H1 (cell line): ENCODE measurements at regions not wholly inside any gene's neighbourhood (a gene's known extent, or its start where the extent isn't known, plus 50 kb on each side); places are given as distances from the start of the nearest gene placed in this dataset.

ENCODE experiments used
- CTCF ChIA-PET: fragments of 300-600 bp; sonication (Branson Sonifier 250); formaldehyde crosslinking; loops from one replicate; lab custom pipeline; 2021; ENCODE audit not compliant: partially characterized antibody; lab: Charles Lee
- POLR2A ChIA-PET: fragments of 300-600 bp; sonication (Branson Sonifier 250); formaldehyde crosslinking; loops from one replicate; lab custom pipeline; 2021; ENCODE audit warnings: inconsistent platforms; ENCODE audit not compliant: partially characterized antibody; lab: Charles Lee
- DNase-seq, 2 experiments: peaks; one replicate each; pipeline versions ENCODE4 v3.0.0 to v3.0.0-alpha.2; 2010 to 2022; ENCODE audit warnings: low spot score in 2 of 2, low read depth in 1 of 2, mixed read lengths in 1 of 2
- FAIRE-seq: peaks from 2 replicates; lab custom pipeline; 2011; peaks lifted over from hg19 to GRCh38; lab: Jason Lieb, UNC
- H2AFZ ChIP-seq: 2 replicates; pipeline ENCODE4 v1.8.1; 2012; ENCODE audit warnings: low read length, inconsistent platforms
- H2AK5ac ChIP-seq: 2 replicates; pipeline ENCODE4 v1.6.1; 2013; ENCODE audit warnings: low read depth, low read length
- H2BK120ac ChIP-seq: replicated peaks from 2 replicates; pipeline ENCODE3; 2013; ENCODE audit warnings: low read depth, low read length, inconsistent platforms
- H2BK12ac ChIP-seq: 2 replicates; pipeline ENCODE4 v1.6.1; 2013; ENCODE audit warnings: low read depth, low read length
- H2BK15ac ChIP-seq: 2 replicates; pipeline ENCODE4 v1.6.1; 2013; ENCODE audit warnings: low read length
- H2BK20ac ChIP-seq: 2 replicates; pipeline ENCODE4 v1.6.1; 2013; ENCODE audit warnings: low read length
- H2BK5ac ChIP-seq: 2 replicates; pipeline ENCODE4 v1.6.1; 2013; ENCODE audit warnings: low read depth, low read length
- H3K14ac ChIP-seq: 2 replicates; pipeline ENCODE4 v1.6.1; 2013; ENCODE audit warnings: inconsistent platforms; ENCODE audit not compliant: insufficient read length
- H3K18ac ChIP-seq: 2 replicates; pipeline ENCODE4 v1.6.1; 2013; ENCODE audit warnings: low read length; ENCODE audit errors: extremely low read depth
- H3K23ac ChIP-seq: 2 replicates; pipeline ENCODE4 v1.6.1; 2013; ENCODE audit warnings: inconsistent platforms; ENCODE audit not compliant: insufficient read length
- H3K23me2 ChIP-seq: 2 replicates; pipeline ENCODE4 v1.6.1; 2013; ENCODE audit warnings: low read depth, low read length
- H3K27ac ChIP-seq: 2 replicates; pipeline ENCODE4 v1.6.1; 2011; ENCODE audit warnings: low read depth, low read length, inconsistent platforms
- H3K27me3 ChIP-seq, 4 experiments: replicated peaks in 1 of 4; 1 replicate in 1 of 4; 2 replicates in 3 of 4; pipeline versions ENCODE4 v1.6.1 to v1.8.1; 2011 to 2013; ENCODE audit warnings: low read length in 3 of 4, mild to moderate bottlenecking in 3 of 4, inconsistent platforms in 2 of 4, mixed read lengths in 2 of 4, moderate library complexity in 1 of 4; ENCODE audit not compliant: control insufficient read depth in 3 of 4, insufficient read depth in 3 of 4; ENCODE audit errors: extremely low read depth in 1 of 4
- H3K36me3 ChIP-seq, 4 experiments: 2 replicates each; pipeline versions ENCODE4 v1.6.1 to v1.8.1; 2011 to 2013; ENCODE audit warnings: mild to moderate bottlenecking in 4 of 4, low read length in 3 of 4, moderate library complexity in 2 of 4, control low read depth in 1 of 4, inconsistent platforms in 1 of 4; ENCODE audit not compliant: insufficient read depth in 4 of 4, control insufficient read depth in 2 of 4
- H3K4ac ChIP-seq: replicated peaks from 2 replicates; pipeline ENCODE3; 2013; ENCODE audit warnings: low read length, low read depth, mixed read lengths, inconsistent platforms; ENCODE audit not compliant: insufficient read length
- H3K4me1 ChIP-seq, 4 experiments: replicated peaks in 1 of 4; 1 replicate in 1 of 4; 2 replicates in 3 of 4; pipeline versions ENCODE4 v1.6.1 to v1.8.1; 2011 to 2013; ENCODE audit warnings: low read length in 3 of 4, inconsistent platforms in 2 of 4, mixed read lengths in 1 of 4; ENCODE audit not compliant: insufficient read depth in 4 of 4, control insufficient read depth in 3 of 4
- H3K4me2 ChIP-seq, 2 experiments: 2 replicates each; pipeline versions ENCODE4 v1.6.1 to v1.8.1; 2011 to 2013; ENCODE audit warnings: low read depth in 2 of 2, low read length in 2 of 2, control low read depth in 1 of 2, inconsistent platforms in 1 of 2, mild to moderate bottlenecking in 1 of 2; ENCODE audit not compliant: insufficient read depth in 1 of 2
- H3K4me3 ChIP-seq, 4 experiments: fragments of 200-600, 300-600 bp in 1 of 4; sonication (generic), shearing (Covaris generic), sonication (Bioruptor Twin) in 1 of 4; 2 replicates each; pipeline versions ENCODE4 v1.5.1 to v1.8.1; 2011 to 2016; ENCODE audit warnings: low read length in 4 of 4, low read depth in 3 of 4, control low read depth in 2 of 4, inconsistent platforms in 2 of 4, mild to moderate bottlenecking in 2 of 4, mixed read lengths in 1 of 4, moderate library complexity in 1 of 4; ENCODE audit not compliant: insufficient read depth in 2 of 4; ENCODE audit errors: extremely low read depth in 1 of 4
- H3K56ac ChIP-seq: replicated peaks from 2 replicates; pipeline ENCODE3; 2013; ENCODE audit warnings: low read depth, mild to moderate bottlenecking, mixed read lengths, low read length, inconsistent platforms; ENCODE audit not compliant: insufficient read length
- H3K79me1 ChIP-seq: 2 replicates; pipeline ENCODE4 v1.6.1; 2013; ENCODE audit warnings: low read depth, low read length, control low read depth
- H3K79me2 ChIP-seq, 2 experiments: 2 replicates each; pipeline versions ENCODE4 v1.6.1 to v1.8.1; 2012 to 2013; ENCODE audit warnings: low read length in 2 of 2, mild to moderate bottlenecking in 2 of 2, inconsistent platforms in 1 of 2; ENCODE audit not compliant: insufficient read depth in 2 of 2, control insufficient read depth in 1 of 2
- H3K9ac ChIP-seq, 4 experiments: replicated peaks in 1 of 4; 1 replicate in 1 of 4; 2 replicates in 3 of 4; pipeline versions ENCODE4 v1.6.1 to v1.8.1; 2011 to 2013; ENCODE audit warnings: low read depth in 3 of 4, low read length in 3 of 4, control low read depth in 2 of 4, mild to moderate bottlenecking in 2 of 4, moderate library complexity in 2 of 4, inconsistent platforms in 1 of 4; ENCODE audit errors: extremely low read depth in 1 of 4
- H3K9me3 ChIP-seq, 2 experiments: 2 replicates each; pipeline versions ENCODE4 v1.6.1 to v1.8.1; 2012 to 2013; ENCODE audit warnings: mild to moderate bottlenecking in 2 of 2, moderate library complexity in 2 of 2, control low read depth in 1 of 2, inconsistent platforms in 1 of 2, low read depth in 1 of 2, low read length in 1 of 2, mixed read lengths in 1 of 2; ENCODE audit not compliant: insufficient read depth in 2 of 2
- H4K20me1 ChIP-seq, 2 experiments: replicated peaks in 1 of 2; 2 replicates each; pipeline versions ENCODE3 to v1.8.1; 2011 to 2013; ENCODE audit warnings: inconsistent platforms in 2 of 2, low read length in 2 of 2, mild to moderate bottlenecking in 1 of 2; ENCODE audit not compliant: insufficient read depth in 2 of 2, control insufficient read depth in 1 of 2
- H4K5ac ChIP-seq: 2 replicates; pipeline ENCODE4 v1.6.1; 2013; ENCODE audit warnings: low read length, low read depth, mixed read lengths, inconsistent platforms; ENCODE audit not compliant: insufficient read length
- H4K8ac ChIP-seq: 2 replicates; pipeline ENCODE4 v1.8.0; 2013; ENCODE audit warnings: mild to moderate bottlenecking, moderate library complexity, low read length, inconsistent platforms; ENCODE audit not compliant: insufficient read depth; ENCODE audit errors: extremely low read depth
- H4K91ac ChIP-seq: replicated peaks from 2 replicates; pipeline ENCODE3; 2013; ENCODE audit warnings: low read length, mixed read lengths, inconsistent platforms; ENCODE audit not compliant: insufficient read length
- CBX5 ChIP-seq: fragments of 300-800, 300-1000 bp; sonication (generic); IDR thresholded peaks from 2 replicates; pipeline ENCODE4 v1.7.1; 2016; ENCODE audit warnings: antibody characterized with exemption, low read length, low read depth
- E2F6 ChIP-seq: IDR thresholded peaks from 2 replicates; pipeline ENCODE4 v1.6.1; 2012; ENCODE audit warnings: inconsistent platforms
- HDAC2 ChIP-seq, 2 experiments: fragments of 300-600 bp in 1 of 2; sonication (generic) in 1 of 2; IDR thresholded peaks; 2 replicates each; pipeline ENCODE4 v1.6.1; 2011 to 2012; ENCODE audit warnings: low read depth in 2 of 2, low read length in 2 of 2, mild to moderate bottlenecking in 2 of 2, moderate library complexity in 2 of 2, borderline replicate concordance in 1 of 2, inconsistent platforms in 1 of 2
- KDM5A ChIP-seq: fragments of 200-600 bp; IDR thresholded peaks from 2 replicates; pipeline ENCODE4 v1.7.1; 2012; ENCODE audit warnings: mild to moderate bottlenecking, low read length, inconsistent platforms, mixed read lengths
- POLR2A ChIP-seq, 2 experiments: IDR thresholded peaks; 1 replicate in 1 of 2; 2 replicates in 1 of 2; pipeline ENCODE4 v1.6.1; 2011; ENCODE audit warnings: low read depth in 2 of 2, low read length in 2 of 2, mild to moderate bottlenecking in 2 of 2; ENCODE audit errors: control extremely low read depth in 1 of 2
- RAD21 ChIP-seq, 2 experiments: IDR thresholded peaks in 1 of 2; conservative IDR thresholded peaks in 1 of 2; 2 replicates each; pipeline ENCODE4 v1.6.1; 2011; ENCODE audit warnings: low read depth in 2 of 2, low read length in 2 of 2, improper control_type of control experiment in 1 of 2, inconsistent platforms in 1 of 2, mild to moderate bottlenecking in 1 of 2, moderate library complexity in 1 of 2
- SP1 ChIP-seq: IDR thresholded peaks from 2 replicates; pipeline ENCODE4 v1.6.1; 2011; ENCODE audit warnings: low read depth, low read length
- ZNF274 ChIP-seq: IDR thresholded peaks from 2 replicates; pipeline ENCODE4 v1.7.0; 2012; ENCODE audit warnings: low read length, borderline replicate concordance; ENCODE audit errors: extremely low read depth
- WGBS, 2 experiments: shearing (Covaris generic) in 1 of 2; methylation state at CpG; one replicate each; pipeline versions ENCODE4 v1.1.6 to v1.1.7; 2013 to 2015; ENCODE audit warnings: low lambda C conversion rate in 2 of 2, mixed read lengths in 2 of 2, inconsistent platforms in 1 of 2, low coverage in 1 of 2, missing lambda C conversion rate in 1 of 2; ENCODE audit not compliant: insufficient replicate concordance in 2 of 2, insufficient coverage in 1 of 2, insufficient read length in 1 of 2; ENCODE audit errors: extremely low coverage in 1 of 2, missing lambda C conversion rate in 1 of 2; 5-methylcytosine and 5-hydroxymethylcytosine counted together

DNA sequence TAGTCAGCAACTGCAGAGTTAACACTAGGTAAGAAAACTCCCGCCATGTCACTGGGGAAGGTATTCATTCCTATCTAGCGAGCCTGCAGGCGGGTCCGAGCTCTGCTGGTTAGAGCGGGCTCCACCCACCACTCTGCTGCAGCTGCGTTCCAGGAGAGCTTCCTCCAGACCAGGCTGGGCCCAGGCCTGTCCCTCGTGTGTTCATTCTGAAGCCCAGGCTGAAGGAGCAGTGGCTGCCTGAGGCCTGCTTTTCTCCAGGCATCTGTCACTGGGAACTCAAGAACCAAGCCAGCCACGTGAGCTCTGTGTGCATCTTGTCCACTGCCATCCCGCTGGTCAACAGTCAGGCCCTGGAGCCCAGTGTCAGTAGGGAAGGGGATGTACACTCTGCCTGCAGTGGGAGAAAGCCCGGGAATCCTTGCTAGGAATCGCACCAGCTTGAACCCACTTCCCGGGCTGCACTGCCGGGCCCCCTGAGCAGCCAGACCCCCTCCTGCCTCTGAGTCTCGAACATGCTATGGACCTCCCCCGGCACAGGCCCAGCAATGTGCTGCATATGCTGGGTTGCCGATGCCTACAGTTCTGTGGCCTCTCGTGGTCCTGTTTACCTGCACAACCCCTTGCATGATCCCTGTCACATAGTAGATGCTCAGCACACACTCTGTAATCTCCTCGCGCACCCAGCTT lies 51.0 kb upstream of the ENPP7 start:
- ChIA-PET CTCF (interaction anchor here (0.6 to 1.5 kb wide), 10 partner anchors 9 to 343 kb away, joined by 3 to 6 read pairs (median 4); no protein-coding TSS in a partner anchor), POLR2A (no interaction called here)
- Histone ChIP-seq H3K9me3 (no peaks in the 10 kb centered on the region), H2BK120ac (no peak overlapping the region), H3K18ac (no peak overlapping the region), H4K5ac (no peak overlapping the region), H2AK5ac (no peak overlapping the region), H2BK5ac (no peak overlapping the region), H2BK12ac (0 out of 2 replicates have a peak overlapping the region, but pooled peaks have one; percentile 1), H2BK20ac (no peak overlapping the region), H4K91ac (no peak overlapping the region), H3K4ac (no peak overlapping the region), H4K8ac (no peak overlapping the region; the same call in 1 of the 2 replicates), H3K23ac (no peak overlapping the region), H3K27me3 (no peaks in the 10 kb centered on the region; a peak in 1 of 7 replicates), H4K20me1 (peaks cover 0 to 1% of the 10 kb centered on the region in 2 experiments), H2BK15ac (0 out of 2 replicates have a peak overlapping the region, but pooled peaks have one; percentile 29), H3K79me2 (no peaks in the 10 kb centered on the region), H3K4me3 (no peak overlapping the region), H3K79me1 (no peaks in the 10 kb centered on the region), H3K56ac (no peak overlapping the region), H3K36me3 (no peaks in the 10 kb centered on the region), H3K4me1 (peaks cover 0 to 4% (median 2%) of the 10 kb centered on the region in 4 experiments; a peak in 2 of 7 replicates), H3K14ac (no peak overlapping the region), H3K4me2 (no peak overlapping the region)
- DNase-seq = no peak
- no peak for FAIRE-seq
- 92% methylated on average over 18 of the region's 19 CpGs; no CpG with 5 or more reads in 1 of the 2 experiments for WGBS, 2 experiments
- TF ChIP-seq RAD21 (IDR thresholded peaks at IDR 0.05 in 1 of 2, conservative IDR thresholded peaks at IDR 0.05 in 1 of 2; ENCODE audit: low read depth in 2 of 2, low read length in 2 of 2) = no peak
- TF ChIP-seq HDAC2 (IDR thresholded peaks at IDR 0.05; ENCODE audit: borderline replicate concordance in 1 of 2, low read depth in 2 of 2, low read length in 2 of 2) = no peak
- TF ChIP-seq CBX5 = no peak
- TF ChIP-seq KDM5A = no peak
- TF ChIP-seq ZNF274 = no peak
- TF ChIP-seq E2F6 = no peak
- TF ChIP-seq POLR2A (IDR thresholded peaks at IDR 0.05; ENCODE audit: control extremely low read depth in 1 of 2, low read depth in 2 of 2, low read length in 2 of 2) = no peak
- TF ChIP-seq SP1 = no peak
- TF ChIP-seq, all 59 proteins: peak for 0
- Histone ChIP-seq H3K23me2 (no peaks in the 10 kb centered on the region), H3K9ac (no peak overlapping the region), H2AFZ (no peak overlapping the region), H3K27ac (no peak overlapping the region)
